ENCODE measurements at regions not wholly inside any gene's neighbourhood (a gene's known extent, or its start where the extent isn't known, plus 50 kb on each side); places are given as distances from the start of the nearest gene placed in this dataset.
"Not testable (repeated sequence)": the region's sequence is repeated elsewhere in the genome, so short reads cannot be mapped to it uniquely, and the experiment has no call there.

GRCh38 chr15:96648866-96649265 is 318.4 kb downstream of the NR2F2 start:
- Histone ChIP-seq H3K36me3 (ENCODE audit: control insufficient read depth in 4 of 4, insufficient read depth in 4 of 4, low read length in 4 of 4) (no peaks in the 10 kb centered on the region), H3K4me1 (ENCODE audit: control insufficient read depth in 5 of 5, insufficient read depth in 5 of 5, low read length in 5 of 5) (no peaks in the 10 kb centered on the region), H3K9me3 (ENCODE audit: control insufficient read depth in 4 of 4, insufficient read depth in 3 of 4, low read length in 3 of 4) (no peaks in the 10 kb centered on the region), H3K4me3 (no peak overlapping the region), H3K27ac (ENCODE audit: low read depth in 1 of 2, low read length in 1 of 2) (no peak overlapping the region), H3K27me3 (ENCODE audit: control insufficient read depth in 3 of 3, insufficient read depth in 3 of 3, low read length in 2 of 3) (no peaks in the 10 kb centered on the region), H3K9ac (ENCODE audit: insufficient read depth in 1 of 2, low read length in 2 of 2) (no peak overlapping the region)
- no peak for TF ChIP-seq CTCF (IDR thresholded peaks at IDR 0.05; ENCODE audit: control extremely low read depth, extremely low read depth)
- ATAC-seq (ENCODE audit: insufficient read depth, low FRiP score): no peak
- WGBS, 2 donors: 82 to 85% methylated on average over 9 of the region's 9 CpGs
- no peak for DNase-seq

DNA sequence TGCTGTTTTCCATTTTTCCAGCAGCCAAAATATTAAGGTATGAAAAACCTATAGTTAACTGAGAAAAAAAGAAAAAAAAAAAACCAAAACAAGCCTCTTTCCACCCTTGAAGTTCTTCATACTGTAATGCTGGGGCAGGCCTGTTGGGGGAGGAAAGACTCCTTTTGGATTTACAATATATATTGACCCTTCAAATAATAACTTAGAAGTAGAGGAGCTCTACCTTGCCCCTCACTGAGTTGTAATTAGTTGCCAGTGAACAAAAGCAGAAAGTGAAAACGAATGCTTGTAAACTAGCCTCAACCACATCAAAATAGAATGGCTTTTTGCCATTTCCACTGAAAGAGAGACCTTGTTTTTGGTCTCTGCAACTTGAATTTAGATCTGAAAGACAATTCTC is 326.6 kb downstream of the NR2F2 start:
- peaks cover 0 to 2% (median 0%) of the 10 kb centered on the region in 4 donors for H3K9me3 ChIP-seq (ENCODE audit: control insufficient read depth in 4 of 4, insufficient read depth in 3 of 4, low read length in 3 of 4)
- H3K36me3 ChIP-seq (ENCODE audit: control insufficient read depth in 4 of 4, insufficient read depth in 4 of 4, low read length in 4 of 4): no peaks in the 10 kb centered on the region
- no peak for TF ChIP-seq CTCF (IDR thresholded peaks at IDR 0.05; ENCODE audit: control extremely low read depth, extremely low read depth)
- no peaks in the 10 kb centered on the region for H3K4me1 ChIP-seq (ENCODE audit: control insufficient read depth in 5 of 5, insufficient read depth in 5 of 5, low read length in 5 of 5)
- H3K9ac ChIP-seq (ENCODE audit: insufficient read depth in 1 of 2, low read length in 2 of 2): no peak overlapping the region
- ATAC-seq (ENCODE audit: insufficient read depth, low FRiP score) (no peak), DNase-seq (no peak)
- no peaks in the 10 kb centered on the region for H3K27me3 ChIP-seq (ENCODE audit: control insufficient read depth in 3 of 3, insufficient read depth in 3 of 3, low read length in 2 of 3)
- WGBS, 2 donors: 60 to 67% methylated on average over 1 of the region's 1 CpG
- H3K27ac ChIP-seq (ENCODE audit: low read depth in 1 of 2, low read length in 1 of 2): no peak overlapping the region
- H3K4me3 ChIP-seq: no peak overlapping the region

DNA sequence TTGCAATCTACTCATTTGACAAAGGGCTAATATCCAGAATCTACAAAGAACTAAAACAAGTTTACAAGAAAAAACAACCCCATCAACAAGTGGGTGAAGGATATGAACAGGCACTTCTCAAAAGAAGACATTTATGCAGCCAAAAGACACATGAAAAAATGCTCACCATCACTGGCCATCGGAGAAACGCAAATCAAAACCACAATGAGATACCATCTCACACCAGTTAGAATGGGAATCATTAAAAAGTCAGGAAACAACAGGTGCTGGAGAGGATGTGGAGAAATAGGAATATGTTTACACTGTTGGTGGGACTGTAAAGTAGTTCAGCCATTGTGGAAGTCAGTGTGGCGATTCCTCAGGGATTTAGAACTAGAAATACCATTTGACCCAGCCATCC is 336.5 kb downstream of the NR2F2 start:
- not testable (repeated sequence) for H3K9ac ChIP-seq (ENCODE audit: insufficient read depth in 1 of 2, low read length in 2 of 2); H3K4me3 ChIP-seq; H3K36me3 ChIP-seq (ENCODE audit: control insufficient read depth in 4 of 4, insufficient read depth in 4 of 4, low read length in 4 of 4); H3K4me1 ChIP-seq (ENCODE audit: control insufficient read depth in 5 of 5, insufficient read depth in 5 of 5, low read length in 5 of 5); DNase-seq; ATAC-seq (ENCODE audit: insufficient read depth, low FRiP score); H3K9me3 ChIP-seq (ENCODE audit: control insufficient read depth in 4 of 4, insufficient read depth in 3 of 4, low read length in 3 of 4); H3K27ac ChIP-seq (ENCODE audit: low read depth in 1 of 2, low read length in 1 of 2); H3K27me3 ChIP-seq (ENCODE audit: control insufficient read depth in 3 of 3, insufficient read depth in 3 of 3, low read length in 2 of 3)
- 87 to 100% methylated on average over 2 to 3 of the region's 3 CpGs for WGBS, 2 donors

- WGBS, 2 donors: 64 to 73% methylated on average over 5 of the region's 5 CpGs
- H3K4me3 ChIP-seq: no peak overlapping the region
- H3K27me3 ChIP-seq (ENCODE audit: control insufficient read depth in 3 of 3, insufficient read depth in 3 of 3, low read length in 2 of 3): no peaks in the 10 kb centered on the region
- ATAC-seq (ENCODE audit: insufficient read depth, low FRiP score): no peak
- H3K9me3 ChIP-seq (ENCODE audit: control insufficient read depth in 4 of 4, insufficient read depth in 3 of 4, low read length in 3 of 4): no peaks in the 10 kb centered on the region
- DNase-seq: no peak
- H3K9ac ChIP-seq (ENCODE audit: insufficient read depth in 1 of 2, low read length in 2 of 2): no peak overlapping the region
- no peak for TF ChIP-seq CTCF (IDR thresholded peaks at IDR 0.05; ENCODE audit: control extremely low read depth, extremely low read depth)
- H3K4me1 ChIP-seq (ENCODE audit: control insufficient read depth in 5 of 5, insufficient read depth in 5 of 5, low read length in 5 of 5): no peaks in the 10 kb centered on the region
- H3K36me3 ChIP-seq (ENCODE audit: control insufficient read depth in 4 of 4, insufficient read depth in 4 of 4, low read length in 4 of 4): no peaks in the 10 kb centered on the region
- H3K27ac ChIP-seq (ENCODE audit: low read depth in 1 of 2, low read length in 1 of 2): no peak overlapping the region
Observed at GRCh38 chr15:96670389-96670788, 339.9 kb downstream of the NR2F2 start.

Data from lung (tissue), 11 donors.